HG02623 (cell line): ENCODE measurements at regions not wholly inside any gene's neighbourhood (a gene's known extent, or its start where the extent isn't known, plus 50 kb on each side); places are given as distances from the start of the nearest gene placed in this dataset.
A peak's percentile ranks its signal among the peaks of the same experiment; 100 is the strongest.
"Not testable (repeated sequence)": the region's sequence is repeated elsewhere in the genome, so short reads cannot be mapped to it uniquely, and the experiment has no call there.

Experiments used
- ATAC-seq: cut with Tn5 transposase; IDR thresholded peaks from one replicate; pipeline ENCODE4 v1.9.1; 2021; ENCODE audit warnings: moderate library complexity; ENCODE audit not compliant: unreplicated experiment

GRCh38 chr5:39720136-39720535 lies 295.4 kb upstream of the DAB2 start:
- ATAC-seq = no peak

GRCh38 chr5:39717176-39717897 lies 292.6 kb upstream of the DAB2 start:
- ATAC-seq = no peak

- peak; percentile 63 for ATAC-seq
Measured at GRCh38 chr5:39716532-39717028, 291.8 kb upstream of the DAB2 start.

GRCh38 chr5:39714036-39714698 lies 289.4 kb upstream of the DAB2 start:
- no peak for ATAC-seq

- no peak for ATAC-seq
Measured at GRCh38 chr5:39713250-39713916, 288.6 kb upstream of the DAB2 start.

- no peak for ATAC-seq
Measured at GRCh38 chr5:39712316-39713249, 287.8 kb upstream of the DAB2 start.

GRCh38 chr5:39711821-39712220 lies 287.0 kb upstream of the DAB2 start:
- ATAC-seq = no peak

GRCh38 chr5:39709032-39709431 lies 284.3 kb upstream of the DAB2 start:
- no peak for ATAC-seq

- ATAC-seq = no peak
Measured at GRCh38 chr5:39702928-39703327, 278.1 kb upstream of the DAB2 start.

- no peak for ATAC-seq
Measured at GRCh38 chr5:39700523-39700922, 275.7 kb upstream of the DAB2 start.

GRCh38 chr5:39698838-39699560 lies 274.2 kb upstream of the DAB2 start:
- no peak for ATAC-seq

- ATAC-seq = no peak
Measured at GRCh38 chr5:39697881-39698280, 273.1 kb upstream of the DAB2 start.

GRCh38 chr5:39696672-39697398 lies 272.1 kb upstream of the DAB2 start:
- no peak for ATAC-seq

GRCh38 chr5:39691993-39692392 lies 267.2 kb upstream of the DAB2 start:
- no peak for ATAC-seq

GRCh38 chr5:39691136-39691535 lies 266.4 kb upstream of the DAB2 start:
- no peak for ATAC-seq

- ATAC-seq = no peak
Measured at GRCh38 chr5:39689919-39690318, 265.1 kb upstream of the DAB2 start.

GRCh38 chr5:39687924-39688323 lies 263.1 kb upstream of the DAB2 start:
- ATAC-seq = not testable (repeated sequence)

- ATAC-seq = no peak
Measured at GRCh38 chr5:39680213-39680612, 255.4 kb upstream of the DAB2 start.

- no peak for ATAC-seq
Measured at GRCh38 chr5:39678534-39678933, 253.8 kb upstream of the DAB2 start.

- ATAC-seq = no peak
Measured at GRCh38 chr5:39675676-39676075, 250.9 kb upstream of the DAB2 start.
